CD14-positive monocyte (primary cell): ENCODE measurements at regions not wholly inside any gene's neighbourhood (a gene's known extent, or its start where the extent isn't known, plus 50 kb on each side); places are given as distances from the start of the nearest gene placed in this dataset.

Experiments
- DNase-seq, 3 donors: peaks; one replicate each; pipeline ENCODE4 v3.0.0-alpha.2; 2011 to 2022
- H2AFZ ChIP-seq: 2 replicates; pipeline ENCODE4 v1.6.0; 2012; ENCODE audit warnings: mild to moderate bottlenecking, low read depth, low read length, inconsistent platforms; ENCODE audit not compliant: insufficient read depth, poor library complexity, severe bottlenecking
- H3K27ac ChIP-seq, 2 donors: 1 replicate in 1 of 2; 2 replicates in 1 of 2; pipeline ENCODE4 v1.5.1; 2012 to 2013; ENCODE audit warnings: low read length in 2 of 2, control low read depth in 1 of 2, inconsistent platforms in 1 of 2, low read depth in 1 of 2, mild to moderate bottlenecking in 1 of 2
- H3K27me3 ChIP-seq, 2 donors: one replicate each; pipeline versions ENCODE4 v1.6.0 to v1.6.1; 2011 to 2013; ENCODE audit warnings: low read length in 2 of 2; ENCODE audit not compliant: control insufficient read depth in 2 of 2, insufficient read depth in 2 of 2
- H3K36me3 ChIP-seq, 2 donors: replicated peaks in 1 of 2; 1 replicate in 1 of 2; 2 replicates in 1 of 2; pipeline versions ENCODE4 v1.5.1 to v1.6.1; 2012 to 2013; ENCODE audit warnings: low read length in 2 of 2, control low read depth in 1 of 2, inconsistent platforms in 1 of 2, mild to moderate bottlenecking in 1 of 2; ENCODE audit not compliant: insufficient read depth in 2 of 2, control insufficient read depth in 1 of 2
- H3K4me1 ChIP-seq, 2 donors: 1 replicate in 1 of 2; 2 replicates in 1 of 2; pipeline versions ENCODE4 v1.5.1 to v1.6.1; 2012 to 2013; ENCODE audit warnings: low read length in 2 of 2, control low read depth in 1 of 2, inconsistent platforms in 1 of 2, mild to moderate bottlenecking in 1 of 2, moderate library complexity in 1 of 2; ENCODE audit not compliant: insufficient read depth in 2 of 2, control insufficient read depth in 1 of 2
- H3K4me2 ChIP-seq: replicated peaks from 2 replicates; pipeline ENCODE3; 2012; ENCODE audit warnings: low read length, moderate library complexity, mild to moderate bottlenecking; ENCODE audit not compliant: poor library complexity, severe bottlenecking; ENCODE audit errors: extremely low read depth
- H3K4me3 ChIP-seq, 3 experiments: fragments of 200-600 bp in 1 of 3; sonication (generic) in 1 of 3; replicated peaks in 1 of 3; 1 replicate in 2 of 3; 2 replicates in 1 of 3; pipeline ENCODE4 v1.5.1; 2011 to 2013; ENCODE audit warnings: low read length in 3 of 3, mild to moderate bottlenecking in 3 of 3, control low read depth in 2 of 3, low read depth in 2 of 3, inconsistent platforms in 1 of 3, moderate library complexity in 1 of 3
- H3K79me2 ChIP-seq: 2 replicates; pipeline ENCODE4 v1.6.0; 2012; ENCODE audit warnings: mild to moderate bottlenecking, control low read depth, inconsistent platforms, low read length, moderate library complexity; ENCODE audit not compliant: insufficient read depth
- H3K9ac ChIP-seq: 2 replicates; pipeline ENCODE4 v1.6.0; 2017; ENCODE audit warnings: low read length, mild to moderate bottlenecking; ENCODE audit not compliant: insufficient read depth, poor library complexity, severe bottlenecking
- H3K9me3 ChIP-seq, 2 donors: replicated peaks in 1 of 2; 1 replicate in 1 of 2; 2 replicates in 1 of 2; pipeline versions ENCODE4 v1.5.1 to v1.6.1; 2012 to 2013; ENCODE audit warnings: low read length in 2 of 2, control low read depth in 1 of 2; ENCODE audit not compliant: control insufficient read depth in 1 of 2, insufficient read depth in 1 of 2
- H4K20me1 ChIP-seq: 2 replicates; pipeline ENCODE4 v1.6.0; 2012; ENCODE audit warnings: mild to moderate bottlenecking, low read length, control low read depth, moderate library complexity; ENCODE audit not compliant: insufficient read depth
- H3K27ac Mint-ChIP-seq, 7 donors: one replicate each; pipeline ENCODE4 v1.8.0; 2020; ENCODE audit warnings: mild to moderate bottlenecking in 7 of 7, mixed read lengths in 7 of 7, moderate library complexity in 6 of 7, inconsistent platforms in 2 of 7
- H3K27me3 Mint-ChIP-seq, 3 donors: one replicate each; pipeline ENCODE4 v1.8.0; 2021 to 2022; ENCODE audit warnings: low read depth in 3 of 3, mild to moderate bottlenecking in 3 of 3, mixed read lengths in 3 of 3, moderate library complexity in 3 of 3, inconsistent platforms in 1 of 3
- H3K36me3 Mint-ChIP-seq, 2 donors: one replicate each; pipeline ENCODE4 v1.8.0; 2020; ENCODE audit warnings: mixed read lengths in 2 of 2, inconsistent platforms in 1 of 2, mild to moderate bottlenecking in 1 of 2
- H3K4me1 Mint-ChIP-seq: one replicate; pipeline ENCODE4 v1.8.0; 2020; ENCODE audit warnings: mild to moderate bottlenecking, mixed read lengths
- H3K4me3 Mint-ChIP-seq, 2 donors: one replicate each; pipeline ENCODE4 v1.8.0; 2020; ENCODE audit warnings: mild to moderate bottlenecking in 2 of 2, mixed read lengths in 2 of 2, moderate library complexity in 1 of 2
- H3K9me3 Mint-ChIP-seq, 7 donors: one replicate each; pipeline ENCODE4 v1.8.0; 2020 to 2022; ENCODE audit warnings: mixed read lengths in 7 of 7, mild to moderate bottlenecking in 6 of 7, moderate library complexity in 6 of 7, inconsistent platforms in 2 of 7
- CTCF ChIP-seq: fragments of 200-600 bp; IDR thresholded peaks from one replicate; pipeline ENCODE4 v1.8.0; 2022; ENCODE audit warnings: antibody characterized with exemption, mild to moderate bottlenecking
- WGBS: methylation state at CpG from one replicate; pipeline ENCODE4 v1.1.5; 2013; ENCODE audit warnings: missing lambda C conversion rate; ENCODE audit not compliant: insufficient coverage; 5-methylcytosine and 5-hydroxymethylcytosine counted together
- intact Hi-C, 2 donors: fragments of 100-400 bp; cut with micrococcal nuclease; formaldehyde crosslinking; loops; one replicate each; pipeline versions ENCODE4 v1.15.0 to v1.15.1; 2023

DNA sequence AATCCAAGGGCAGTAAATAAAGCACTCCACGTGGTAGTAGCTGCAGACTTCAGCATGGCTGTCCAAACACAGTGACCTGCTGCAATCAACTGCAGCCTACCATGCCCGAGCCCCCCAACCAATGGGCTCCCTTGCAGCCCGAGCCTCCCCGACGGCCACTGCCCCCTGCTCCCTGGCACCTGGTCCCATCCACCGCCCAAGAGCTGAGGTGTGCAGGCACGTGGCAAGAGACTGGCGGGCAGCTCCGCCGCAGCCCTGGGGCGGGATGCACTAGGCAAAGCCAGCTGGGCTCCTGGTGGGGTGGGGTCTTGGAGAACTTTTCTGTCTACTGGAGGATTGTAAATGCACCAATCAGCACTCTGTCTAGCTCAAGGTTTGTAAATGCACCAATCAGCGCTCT, 57.6 kb upstream of the RGS2 start:
- H3K79me2 ChIP-seq: no peaks in the 10 kb centered on the region
- H3K27ac ChIP-seq: no peak overlapping the region
- WGBS: 97% methylated on average over 9 of the region's 12 CpGs
- TF ChIP-seq CTCF: no peak
- Mint-ChIP-seq H3K27ac (no peak overlapping the region), H3K36me3 (no peaks in the 10 kb centered on the region), H3K4me3 (no peak overlapping the region), H3K27me3 (peaks cover 0 to 3% (median 0%) of the 10 kb centered on the region in 3 donors), H3K4me1 (no peaks in the 10 kb centered on the region), H3K9me3 (peaks cover 2 to 17% (median 5%) of the 10 kb centered on the region in 7 donors)
- H3K4me1 ChIP-seq: no peaks in the 10 kb centered on the region
- no peaks in the 10 kb centered on the region for H3K36me3 ChIP-seq
- intact Hi-C loops: no loop called here
- H4K20me1 ChIP-seq: no peaks in the 10 kb centered on the region
- no peak overlapping the region for H3K4me3 ChIP-seq
- H3K9ac ChIP-seq: no peak overlapping the region
- H3K4me2 ChIP-seq: no peak overlapping the region
- no peak overlapping the region for H2AFZ ChIP-seq
- H3K27me3 ChIP-seq: no peaks in the 10 kb centered on the region
- peaks cover 7 to 9% of the 10 kb centered on the region in 2 donors for H3K9me3 ChIP-seq
- no peak for DNase-seq

- H3K4me1 Mint-ChIP-seq: no peaks in the 10 kb centered on the region
- DNase-seq: no peak
- H3K27me3 ChIP-seq: no peaks in the 10 kb centered on the region
- no peak overlapping the region for H3K27ac Mint-ChIP-seq
- H3K4me3 ChIP-seq: no peak overlapping the region
- no peak overlapping the region for H3K4me3 Mint-ChIP-seq
- peaks cover 6 to 7% of the 10 kb centered on the region in 2 donors for H3K9me3 ChIP-seq
- intact Hi-C loops: no loop called here
- H3K27ac ChIP-seq: no peak overlapping the region
- TF ChIP-seq CTCF: no peak
- H4K20me1 ChIP-seq: no peaks in the 10 kb centered on the region
- H3K9me3 Mint-ChIP-seq: peaks cover 5 to 18% (median 9%) of the 10 kb centered on the region in 7 donors
- no peaks in the 10 kb centered on the region for H3K36me3 Mint-ChIP-seq
- H3K4me1 ChIP-seq: no peaks in the 10 kb centered on the region
- no peaks in the 10 kb centered on the region for H3K79me2 ChIP-seq
- H3K27me3 Mint-ChIP-seq: peaks cover 0 to 2% (median 0%) of the 10 kb centered on the region in 3 donors
- no peaks in the 10 kb centered on the region for H3K36me3 ChIP-seq
- no peak overlapping the region for H3K9ac ChIP-seq
- no peak overlapping the region for H2AFZ ChIP-seq
- no CpG with 5 or more reads among the region's 4 CpGs for WGBS
- no peak overlapping the region for H3K4me2 ChIP-seq
Measured at GRCh38 chr1:192756314-192756713, 52.5 kb upstream of the RGS2 start.
